ENCODE measurements at regions not wholly inside any gene's neighbourhood (a gene's known extent, or its start where the extent isn't known, plus 50 kb on each side); places are given as distances from the start of the nearest gene placed in this dataset.

DNA sequence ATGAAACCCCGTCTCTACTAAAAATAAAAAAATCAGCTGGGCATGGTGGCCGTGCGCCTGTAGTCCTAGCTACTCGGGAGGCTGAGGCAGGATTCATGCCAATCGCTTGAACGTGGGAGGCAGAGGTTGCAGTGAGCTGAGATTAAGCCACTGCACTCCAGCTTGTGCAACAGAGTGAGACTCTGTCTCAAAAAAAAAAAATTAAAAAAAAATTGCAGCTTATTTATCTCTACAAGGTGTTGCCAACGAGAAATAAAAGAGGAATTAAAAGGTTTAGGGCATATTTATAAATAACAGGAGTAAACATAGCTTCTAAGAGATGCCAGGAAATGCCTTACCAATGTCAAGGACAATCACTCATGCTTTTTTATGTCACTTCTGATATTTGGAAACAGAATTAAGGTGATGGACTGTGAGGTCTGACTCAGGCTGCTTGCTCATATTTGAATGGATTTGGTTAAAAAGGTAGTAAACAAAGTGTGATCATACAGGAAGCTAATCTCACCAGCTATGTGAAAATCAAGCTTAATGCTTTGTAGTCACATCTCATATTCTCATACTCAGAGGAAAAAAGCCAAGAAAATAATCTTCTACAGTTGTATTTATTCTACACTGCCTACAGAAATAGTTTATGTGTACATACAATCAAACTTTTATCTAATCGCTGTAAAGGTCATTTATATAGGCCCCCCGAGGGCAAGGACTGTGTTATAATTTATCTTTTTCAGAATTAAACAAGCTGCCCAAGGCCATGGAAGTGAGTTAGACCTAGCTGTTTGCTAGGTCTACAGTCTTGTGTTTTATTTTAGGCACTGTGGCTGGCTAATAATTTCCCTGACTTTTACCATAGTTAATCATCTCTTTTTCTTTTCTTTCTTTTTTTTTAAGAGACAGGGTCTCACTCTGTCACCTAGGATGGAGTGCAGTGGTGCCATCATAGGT lies 61.1 kb upstream of the RBMX start:
- TF ChIP-seq, protein P1, sequence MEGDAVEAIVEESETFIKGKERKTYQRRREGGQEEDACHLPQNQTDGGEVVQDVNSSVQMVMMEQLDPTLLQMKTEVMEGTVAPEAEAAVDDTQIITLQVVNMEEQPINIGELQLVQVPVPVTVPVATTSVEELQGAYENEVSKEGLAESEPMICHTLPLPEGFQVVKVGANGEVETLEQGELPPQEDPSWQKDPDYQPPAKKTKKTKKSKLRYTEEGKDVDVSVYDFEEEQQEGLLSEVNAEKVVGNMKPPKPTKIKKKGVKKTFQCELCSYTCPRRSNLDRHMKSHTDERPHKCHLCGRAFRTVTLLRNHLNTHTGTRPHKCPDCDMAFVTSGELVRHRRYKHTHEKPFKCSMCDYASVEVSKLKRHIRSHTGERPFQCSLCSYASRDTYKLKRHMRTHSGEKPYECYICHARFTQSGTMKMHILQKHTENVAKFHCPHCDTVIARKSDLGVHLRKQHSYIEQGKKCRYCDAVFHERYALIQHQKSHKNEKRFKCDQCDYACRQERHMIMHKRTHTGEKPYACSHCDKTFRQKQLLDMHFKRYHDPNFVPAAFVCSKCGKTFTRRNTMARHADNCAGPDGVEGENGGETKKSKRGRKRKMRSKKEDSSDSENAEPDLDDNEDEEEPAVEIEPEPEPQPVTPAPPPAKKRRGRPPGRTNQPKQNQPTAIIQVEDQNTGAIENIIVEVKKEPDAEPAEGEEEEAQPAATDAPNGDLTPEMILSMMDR (IDR thresholded peaks at IDR 0.05; ENCODE audit: low read depth, low read length) = no peak
- no peak for TF ChIP-seq EZH2phosphoT487 (IDR thresholded peaks at IDR 0.05; ENCODE audit: low read depth)

Measured in OCI-LY3 (cell line).